SHP77 (cell line): ENCODE measurements at regions not wholly inside any gene's neighbourhood (a gene's known extent, or its start where the extent isn't known, plus 50 kb on each side); places are given as distances from the start of the nearest gene placed in this dataset.
A peak's percentile ranks its signal among the peaks of the same experiment; 100 is the strongest.
"Not testable (repeated sequence)": the region's sequence is repeated elsewhere in the genome, so short reads cannot be mapped to it uniquely, and the experiment has no call there.

ENCODE experiments used
- DNase-seq, 2 experiments: peaks; one replicate each; lab custom pipeline; 2025; lab: John Stamatoyannopoulos, UW

GRCh38 chr4:84221704-84222103 is 277.4 kb downstream of the NKX6-1 start:
- DNase-seq, result no peak

- no peak for DNase-seq
These were observed 278.1 kb downstream of the NKX6-1 start for GRCh38 chr4:84220990-84221389.

GRCh38 chr4:84219656-84220055 is 279.4 kb downstream of the NKX6-1 start:
- DNase-seq, result no peak

DNA sequence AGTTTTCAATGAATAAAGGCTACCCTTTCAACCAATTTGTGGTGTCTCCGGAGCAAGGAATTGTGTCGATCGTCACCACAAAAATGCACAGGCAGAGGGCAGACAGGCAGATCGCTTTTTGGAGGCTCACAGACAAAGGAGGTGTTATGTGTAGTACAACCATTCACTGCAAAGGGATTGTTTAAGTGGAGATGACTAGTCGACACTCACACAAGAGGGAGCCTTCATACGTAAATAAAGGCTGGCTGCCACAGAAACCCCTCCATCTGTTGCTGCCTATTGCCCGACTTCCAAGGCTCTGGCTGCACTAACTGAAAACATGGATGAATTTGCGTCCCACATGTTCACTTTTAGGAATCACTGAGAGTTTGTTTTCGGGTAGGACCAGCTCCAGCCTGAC is 281.1 kb downstream of the NKX6-1 start:
- no peak for DNase-seq

- DNase-seq, result no peak
These were observed 283.9 kb downstream of the NKX6-1 start for GRCh38 chr4:84215217-84215616.

- not testable (repeated sequence) for DNase-seq
These were observed 292.9 kb downstream of the NKX6-1 start for GRCh38 chr4:84206226-84206625.

GRCh38 chr4:84189144-84189543 is 309.9 kb downstream of the NKX6-1 start:
- no peak for DNase-seq

DNA sequence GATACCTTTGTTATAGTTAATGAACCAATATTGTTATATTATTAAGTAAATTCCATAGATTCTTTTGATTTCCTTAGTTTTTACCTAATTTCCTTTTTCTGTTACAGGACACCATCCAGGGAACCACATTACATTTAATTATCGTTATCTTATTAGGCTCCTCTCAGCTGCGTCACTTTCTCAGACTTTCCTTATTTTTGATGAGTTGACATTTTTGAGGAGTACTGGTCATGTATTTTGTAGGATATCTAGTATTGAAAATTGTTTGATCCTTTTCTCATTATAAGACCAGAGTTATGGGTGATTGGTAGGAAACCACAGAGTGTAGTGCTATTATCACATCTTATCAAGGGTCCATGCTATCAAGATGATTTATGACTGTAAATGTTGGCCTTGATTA is 319.7 kb downstream of the NKX6-1 start:
- DNase-seq, result no peak

DNA sequence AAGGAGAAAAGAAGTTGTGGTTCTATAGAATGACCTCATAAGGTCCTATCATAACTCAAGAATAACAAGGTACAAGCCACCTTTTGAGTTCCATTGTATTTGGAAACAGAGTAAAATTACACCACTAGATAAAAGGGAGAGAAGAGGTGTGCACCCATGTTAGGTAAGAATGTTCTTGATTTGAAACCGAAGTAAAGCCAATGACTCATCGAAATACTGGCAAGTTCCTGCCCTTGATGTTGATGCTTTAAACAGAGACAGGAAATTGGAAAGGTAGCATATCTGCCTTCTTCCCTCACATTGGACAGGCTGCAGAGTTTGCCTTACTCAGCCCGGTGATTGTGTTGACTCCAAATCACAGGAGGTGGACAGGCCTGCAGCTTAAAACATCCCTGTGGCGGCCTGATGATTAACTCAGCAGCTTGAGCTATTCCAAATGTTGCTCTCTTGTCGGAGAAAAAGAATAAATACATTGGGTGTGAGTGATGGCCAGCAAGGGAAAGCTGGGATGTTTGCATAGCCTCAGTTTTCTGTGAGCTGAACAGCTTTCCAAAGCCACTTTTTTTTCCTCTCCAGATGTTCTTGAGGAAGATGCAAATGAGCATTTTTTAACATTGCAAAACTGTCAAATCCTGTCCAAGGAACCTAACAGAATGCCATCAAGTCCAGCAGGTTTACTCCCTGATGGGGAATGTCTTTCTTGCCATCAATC is 321.1 kb downstream of the NKX6-1 start:
- DNase-seq, result no peak

DNA sequence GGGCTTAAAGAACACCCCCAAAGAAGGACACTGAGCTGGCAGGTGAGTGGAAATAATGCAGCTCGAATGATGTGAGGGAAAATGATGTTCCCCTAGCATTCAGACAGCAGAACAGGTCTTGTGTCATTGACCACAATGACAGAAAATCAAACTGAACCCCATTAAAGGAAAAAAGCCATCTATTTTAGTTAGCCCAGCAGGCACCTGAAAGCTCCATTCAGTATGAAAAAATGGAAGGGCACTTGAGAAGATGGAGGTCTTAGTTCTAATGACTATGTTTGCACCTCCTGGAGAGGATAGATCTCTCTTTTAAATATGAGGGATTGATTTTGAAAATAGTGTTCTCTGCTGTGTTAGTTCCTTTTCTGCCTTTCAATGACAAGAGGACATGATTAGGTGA is 323.1 kb downstream of the NKX6-1 start:
- DNase-seq, result no peak

- no peak for DNase-seq
These were observed 327.2 kb downstream of the NKX6-1 start for GRCh38 chr4:84171871-84172270.

GRCh38 chr4:84167564-84167963 is 331.5 kb downstream of the NKX6-1 start:
- no peak for DNase-seq

- peak in 1 of 2 experiments; percentile 2 for DNase-seq
These were observed 332.0 kb downstream of the NKX6-1 start for GRCh38 chr4:84167093-84167492.

DNA sequence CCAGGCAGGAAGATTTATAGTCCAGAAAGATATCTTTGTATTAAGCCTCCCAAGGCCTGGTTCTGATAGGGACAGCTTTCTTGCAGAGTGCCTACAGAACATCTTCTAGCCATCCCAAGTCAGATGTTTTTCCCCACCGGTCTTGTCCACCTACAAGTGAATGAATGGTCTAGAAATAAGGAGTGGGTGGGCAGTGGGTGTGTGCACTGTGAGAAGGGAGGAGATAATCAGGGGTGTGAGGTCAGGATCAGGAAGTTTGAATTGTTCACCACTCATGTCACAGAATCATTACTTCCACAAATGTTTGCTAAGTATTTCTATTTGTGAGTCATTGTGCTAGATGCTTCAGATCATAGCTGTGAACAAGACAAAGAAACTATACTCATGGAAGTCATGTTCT is 332.6 kb downstream of the NKX6-1 start:
- no peak for DNase-seq

GRCh38 chr4:84164201-84164600 is 334.9 kb downstream of the NKX6-1 start:
- no peak for DNase-seq

DNA sequence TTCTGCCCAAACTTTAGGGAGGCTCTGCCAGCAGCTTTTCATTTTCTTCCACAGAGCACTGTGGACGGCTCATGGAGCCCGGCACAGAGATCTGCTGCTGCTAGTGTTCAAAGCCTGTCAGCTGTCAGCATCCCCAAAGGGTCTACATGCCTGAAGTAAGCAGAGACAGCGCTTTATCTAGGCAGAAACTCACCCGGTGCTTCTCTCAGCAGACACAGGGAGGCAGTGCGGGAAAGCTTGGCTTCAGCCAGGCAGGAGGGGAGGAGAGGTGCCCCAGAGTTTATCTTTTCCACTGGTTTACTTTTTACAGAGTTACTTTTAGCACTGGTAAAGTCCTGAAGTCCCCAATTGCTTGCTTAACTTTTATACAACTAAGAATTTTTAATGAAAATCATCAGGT is 339.3 kb downstream of the NKX6-1 start:
- no peak for DNase-seq

DNA sequence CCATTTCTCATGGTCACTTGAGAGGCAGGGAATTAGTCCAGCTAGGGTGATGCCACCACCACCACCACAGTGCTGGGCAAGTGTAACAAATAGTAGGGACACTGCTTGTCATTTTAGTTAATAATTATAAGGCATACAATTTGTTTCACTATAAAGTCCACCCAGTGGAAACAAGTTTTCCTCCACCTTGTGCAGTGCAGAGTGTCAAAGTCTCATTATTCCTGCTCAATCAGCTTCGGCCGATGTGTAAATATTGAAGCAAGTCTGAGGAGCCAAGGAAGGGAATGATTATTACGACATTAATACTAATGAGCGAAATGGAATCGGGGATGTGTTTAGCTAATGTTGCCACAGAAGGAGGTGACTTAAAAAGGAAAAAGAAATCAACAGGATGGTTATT is 340.4 kb downstream of the NKX6-1 start:
- no peak for DNase-seq

- DNase-seq, result peak; percentile 23 to 44
These were observed 347.5 kb downstream of the NKX6-1 start for GRCh38 chr4:84151574-84151973.

- DNase-seq, result no peak
These were observed 348.9 kb downstream of the NKX6-1 start for GRCh38 chr4:84150177-84150576.

DNA sequence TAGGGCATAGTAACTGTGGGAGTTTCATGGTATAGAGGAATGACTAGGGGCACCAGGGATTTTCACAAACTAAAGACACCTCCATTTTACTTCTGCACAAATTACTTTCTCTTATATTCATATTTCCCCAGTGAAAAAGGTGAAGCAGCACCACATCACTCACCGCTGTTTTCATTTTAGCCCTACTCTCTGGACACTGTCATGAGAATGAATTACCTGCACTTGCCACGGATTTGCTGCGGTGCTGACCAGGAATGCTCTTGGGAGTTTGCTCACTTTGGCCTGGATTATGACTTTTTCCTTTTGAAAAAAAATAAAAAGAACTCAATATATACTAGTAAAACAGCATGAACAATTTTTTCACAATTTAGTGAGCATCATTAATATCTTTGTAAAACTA is 351.3 kb downstream of the NKX6-1 start:
- DNase-seq, result no peak

GRCh38 chr4:84146300-84146959 is 352.7 kb downstream of the NKX6-1 start:
- no peak for DNase-seq

GRCh38 chr4:84145176-84145575 is 353.9 kb downstream of the NKX6-1 start:
- no peak for DNase-seq

DNA sequence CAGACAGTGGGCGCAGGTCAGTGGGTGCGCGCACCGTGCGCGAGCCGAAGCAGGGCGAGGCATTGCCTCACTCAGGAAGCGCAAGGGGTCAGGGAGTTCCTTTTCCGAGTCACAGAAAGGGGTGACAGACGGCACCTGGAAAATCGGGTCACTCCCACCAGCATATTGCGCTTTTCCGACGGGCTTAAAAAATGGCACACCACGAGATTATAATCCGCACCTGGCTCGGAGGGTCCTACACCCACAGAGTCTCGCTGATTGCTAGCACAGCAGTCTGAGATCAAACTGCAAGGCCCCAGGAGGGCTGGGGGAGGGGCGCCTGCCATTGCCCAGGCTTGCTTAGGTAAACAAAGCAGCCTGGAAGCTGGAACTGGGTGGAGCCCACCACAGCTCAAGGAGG is 372.2 kb downstream of the NKX6-1 start:
- peak; percentile 42 to 49 for DNase-seq
